NCI-H2107 treated with DMSO at 0.1 percent for 48 hours (cell line): ENCODE measurements at regions not wholly inside any gene's neighbourhood (a gene's known extent, or its start where the extent isn't known, plus 50 kb on each side); places are given as distances from the start of the nearest gene placed in this dataset.
"Not testable (repeated sequence)": the region's sequence is repeated elsewhere in the genome, so short reads cannot be mapped to it uniquely, and the experiment has no call there.

Source experiments
- DNase-seq: peaks from one replicate; lab custom pipeline; 2025; ENCODE audit not compliant: unreplicated experiment; lab: John Stamatoyannopoulos, UW

GRCh38 chr6:106885679-106886078 is 88.8 kb downstream of the CD24 start:
- peak; percentile 9 for DNase-seq

- DNase-seq = no peak
Measured at GRCh38 chr6:106884576-106884975, 90.0 kb downstream of the CD24 start.

- DNase-seq = peak; percentile 17
Measured at GRCh38 chr6:106883808-106884262, 90.7 kb downstream of the CD24 start.

- peak; percentile 18 for DNase-seq
Measured at GRCh38 chr6:106882601-106883518, 91.7 kb downstream of the CD24 start.

- no peak for DNase-seq
Measured at GRCh38 chr6:106882138-106882537, 92.4 kb downstream of the CD24 start.

GRCh38 chr6:106880952-106881351 is 93.6 kb downstream of the CD24 start:
- DNase-seq = no peak

GRCh38 chr6:106875782-106876321 is 98.7 kb downstream of the CD24 start:
- no peak for DNase-seq

GRCh38 chr6:106874481-106874880 is 100.0 kb downstream of the CD24 start:
- DNase-seq = no peak

GRCh38 chr6:106872049-106872448 is 102.5 kb downstream of the CD24 start:
- no peak for DNase-seq

- no peak for DNase-seq
Measured at GRCh38 chr6:106870824-106871717, 103.5 kb downstream of the CD24 start.

- DNase-seq = no peak
Measured at GRCh38 chr6:106870069-106870468, 104.5 kb downstream of the CD24 start.

GRCh38 chr6:106869203-106869602 is 105.3 kb downstream of the CD24 start:
- DNase-seq = no peak

GRCh38 chr6:106866875-106867658 is 107.5 kb downstream of the CD24 start:
- DNase-seq = no peak

GRCh38 chr6:106862858-106863257 is 111.7 kb downstream of the CD24 start:
- DNase-seq = no peak

- no peak for DNase-seq
Measured at GRCh38 chr6:106860940-106861339, 113.6 kb downstream of the CD24 start.

- no peak for DNase-seq
Measured at GRCh38 chr6:106858653-106859092, 115.9 kb downstream of the CD24 start.

- DNase-seq = no peak
Measured at GRCh38 chr6:106857771-106858652, 116.5 kb downstream of the CD24 start.

GRCh38 chr6:106857310-106857709 is 117.2 kb downstream of the CD24 start:
- DNase-seq = not testable (repeated sequence)

GRCh38 chr6:106856227-106856874 is 118.2 kb downstream of the CD24 start:
- no peak for DNase-seq
